Right hindlimb (tissue), 1 donor: ENCODE measurements at regions not wholly inside any gene's neighbourhood (a gene's known extent, or its start where the extent isn't known, plus 50 kb on each side); places are given as distances from the start of the nearest gene placed in this dataset.
A peak's percentile ranks its signal among the peaks of the same experiment; 100 is the strongest.

ENCODE experiments used
- DNase-seq: peaks from one replicate; pipeline ENCODE4 v3.0.0-alpha.2; 2018

GRCh38 chr2:143903172-143903856, 616.6 kb downstream of the ZEB2 start:
- DNase-seq = peak; percentile 52

- DNase-seq = no peak
Observed at GRCh38 chr2:143901185-143901842, 618.6 kb downstream of the ZEB2 start.

GRCh38 chr2:143899987-143900386, 619.9 kb downstream of the ZEB2 start:
- DNase-seq = no peak

- no peak for DNase-seq
Observed at GRCh38 chr2:143893371-143893770, 626.5 kb downstream of the ZEB2 start.

- DNase-seq = no peak
Observed at GRCh38 chr2:143891879-143892308, 628.0 kb downstream of the ZEB2 start.

- no peak for DNase-seq
Observed at GRCh38 chr2:143890798-143891197, 629.1 kb downstream of the ZEB2 start.

- DNase-seq = no peak
Observed at GRCh38 chr2:143889216-143889615, 630.7 kb downstream of the ZEB2 start.

- no peak for DNase-seq
Observed at GRCh38 chr2:143885461-143885860, 634.5 kb downstream of the ZEB2 start.

- no peak for DNase-seq
Observed at GRCh38 chr2:143881246-143881645, 638.7 kb downstream of the ZEB2 start.

- DNase-seq = no peak
Observed at GRCh38 chr2:143877876-143878530, 641.9 kb downstream of the ZEB2 start.

- peak; percentile 20 for DNase-seq
Observed at GRCh38 chr2:143877056-143877455, 642.9 kb downstream of the ZEB2 start.

- DNase-seq = no peak
Observed at GRCh38 chr2:143875295-143876233, 644.4 kb downstream of the ZEB2 start.

GRCh38 chr2:143873886-143874285, 646.0 kb downstream of the ZEB2 start:
- no peak for DNase-seq

- no peak for DNase-seq
Observed at GRCh38 chr2:143870696-143871095, 649.2 kb downstream of the ZEB2 start.

- no peak for DNase-seq
Observed at GRCh38 chr2:143856978-143857377, 662.9 kb downstream of the ZEB2 start.

- no peak for DNase-seq
Observed at GRCh38 chr2:143852759-143853158, 667.2 kb downstream of the ZEB2 start.

GRCh38 chr2:143850084-143850483, 669.8 kb downstream of the ZEB2 start:
- no peak for DNase-seq

- no peak for DNase-seq
Observed at GRCh38 chr2:143847257-143847656, 672.7 kb downstream of the ZEB2 start.

- no peak for DNase-seq
Observed at GRCh38 chr2:143844986-143845385, 674.9 kb downstream of the ZEB2 start.

GRCh38 chr2:143843686-143844085, 676.2 kb downstream of the ZEB2 start:
- DNase-seq = no peak

GRCh38 chr2:143842836-143843235, 677.1 kb downstream of the ZEB2 start:
- DNase-seq = no peak

GRCh38 chr2:143841935-143842334, 678.0 kb downstream of the ZEB2 start:
- no peak for DNase-seq

- no peak for DNase-seq
Observed at GRCh38 chr2:143840601-143841000, 679.3 kb downstream of the ZEB2 start.
